ENCODE measurements at regions not wholly inside any gene's neighbourhood (a gene's known extent, or its start where the extent isn't known, plus 50 kb on each side); places are given as distances from the start of the nearest gene placed in this dataset.

DNA sequence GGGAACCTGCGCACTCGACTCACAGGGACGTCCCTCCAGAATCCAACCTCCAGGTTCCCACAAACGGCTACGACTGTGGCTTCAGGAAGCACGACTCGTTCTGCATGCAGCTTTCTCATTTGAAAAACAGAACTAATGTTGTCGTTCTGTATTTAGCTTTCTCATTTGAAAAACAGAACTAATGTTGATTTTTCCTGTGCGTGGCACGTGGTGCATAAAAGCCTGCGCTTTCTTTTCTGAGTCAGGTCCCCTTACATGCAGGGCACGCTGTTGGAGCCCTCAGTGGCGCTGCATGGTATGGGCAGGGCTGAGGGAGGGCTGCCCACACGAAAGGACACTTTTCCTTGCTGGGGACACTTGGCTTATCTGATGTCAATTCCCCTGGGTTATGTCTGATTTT, 124.3 kb downstream of the TMEM18 start:
- DNase-seq (ENCODE audit: low read depth, low spot score) (no peak), ATAC-seq (no peak)
- Histone ChIP-seq H3K9me3 (ENCODE audit: control insufficient read depth in 1 of 2, insufficient read depth in 1 of 2, low read depth in 1 of 2, low read length in 2 of 2) (no peaks in the 10 kb centered on the region), H3K36me3 (ENCODE audit: control insufficient read depth in 1 of 2, insufficient read depth in 2 of 2, low read length in 2 of 2) (no peaks in the 10 kb centered on the region), H2AFZ (ENCODE audit: low read depth, low read length, poor library complexity, severe bottlenecking) (no peak overlapping the region), H3K9ac (ENCODE audit: low read length) (no peak overlapping the region), H3K9me2 (ENCODE audit: insufficient read depth) (no peaks in the 10 kb centered on the region), H3K4me2 (ENCODE audit: low read length) (no peak overlapping the region), H3K27me3 (ENCODE audit: insufficient read depth, low read length) (peaks cover 37% of the 10 kb centered on the region), H4K20me1 (ENCODE audit: insufficient read depth) (no peaks in the 10 kb centered on the region), H3K4me1 (ENCODE audit: control insufficient read depth in 1 of 2, insufficient read depth in 2 of 2, low read length in 2 of 2) (no peaks in the 10 kb centered on the region), H3K79me2 (ENCODE audit: insufficient read depth, low read length) (no peaks in the 10 kb centered on the region), H3K27ac (ENCODE audit: low read depth, low read length) (no peak overlapping the region), H3K4me3 (replicated peaks in 1 of 2; ENCODE audit: low read depth in 1 of 2, low read length in 2 of 2) (no peak overlapping the region)
- ChIA-PET CTCF (no interaction called here), POLR2A (no interaction called here), RAD21 (ENCODE audit: low non-redundant PET in 1 of 2, low total read pairs in 2 of 2, uncharacterized antibody in 2 of 2, unreplicated experiment in 2 of 2) (no interaction called here)
- intact Hi-C loops (cut with micrococcal nuclease): no loop called here
- TF ChIP-seq FOSL1 (IDR thresholded peaks at IDR 0.05; ENCODE audit: low read depth) (no peak), POLR2A (IDR thresholded peaks at IDR 0.05; ENCODE audit: borderline replicate concordance, extremely low read depth, insufficient read depth, insufficient read length) (no peak), YY1 (IDR thresholded peaks at IDR 0.05; ENCODE audit: extremely low read depth, insufficient replicate concordance, low read depth, low read length) (no peak), SRF (IDR thresholded peaks at IDR 0.05; ENCODE audit: low read depth) (no peak), ZNF274 (IDR thresholded peaks at IDR 0.05; ENCODE audit: low read depth, low read length) (no peak), RAD21 (IDR thresholded peaks at IDR 0.05; ENCODE audit: low read depth) (no peak), CBX3 (IDR thresholded peaks at IDR 0.05; ENCODE audit: low read depth) (no peak), SP1 (IDR thresholded peaks at IDR 0.05; ENCODE audit: low read depth) (no peak), ZFX (IDR thresholded peaks at IDR 0.05) (no peak), EZH2phosphoT487 (IDR thresholded peaks at IDR 0.05; ENCODE audit: borderline replicate concordance) (no peak), EZH2 (IDR thresholded peaks at IDR 0.05) (no peak), EGR1 (IDR thresholded peaks at IDR 0.05; ENCODE audit: low read depth) (no peak), SIN3A (IDR thresholded peaks at IDR 0.05; ENCODE audit: low read depth) (no peak), TCF7L2 (IDR thresholded peaks at IDR 0.05; ENCODE audit: borderline replicate concordance, extremely low read depth, insufficient read depth, insufficient read length) (no peak), ELF1 (IDR thresholded peaks at IDR 0.05; ENCODE audit: borderline replicate concordance, low read depth) (no peak)
- TF ChIP-seq, protein P1, sequence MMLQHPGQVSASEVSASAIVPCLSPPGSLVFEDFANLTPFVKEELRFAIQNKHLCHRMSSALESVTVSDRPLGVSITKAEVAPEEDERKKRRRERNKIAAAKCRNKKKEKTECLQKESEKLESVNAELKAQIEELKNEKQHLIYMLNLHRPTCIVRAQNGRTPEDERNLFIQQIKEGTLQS (IDR thresholded peaks at IDR 0.05): no peak
- TF ChIP-seq, protein P2, sequence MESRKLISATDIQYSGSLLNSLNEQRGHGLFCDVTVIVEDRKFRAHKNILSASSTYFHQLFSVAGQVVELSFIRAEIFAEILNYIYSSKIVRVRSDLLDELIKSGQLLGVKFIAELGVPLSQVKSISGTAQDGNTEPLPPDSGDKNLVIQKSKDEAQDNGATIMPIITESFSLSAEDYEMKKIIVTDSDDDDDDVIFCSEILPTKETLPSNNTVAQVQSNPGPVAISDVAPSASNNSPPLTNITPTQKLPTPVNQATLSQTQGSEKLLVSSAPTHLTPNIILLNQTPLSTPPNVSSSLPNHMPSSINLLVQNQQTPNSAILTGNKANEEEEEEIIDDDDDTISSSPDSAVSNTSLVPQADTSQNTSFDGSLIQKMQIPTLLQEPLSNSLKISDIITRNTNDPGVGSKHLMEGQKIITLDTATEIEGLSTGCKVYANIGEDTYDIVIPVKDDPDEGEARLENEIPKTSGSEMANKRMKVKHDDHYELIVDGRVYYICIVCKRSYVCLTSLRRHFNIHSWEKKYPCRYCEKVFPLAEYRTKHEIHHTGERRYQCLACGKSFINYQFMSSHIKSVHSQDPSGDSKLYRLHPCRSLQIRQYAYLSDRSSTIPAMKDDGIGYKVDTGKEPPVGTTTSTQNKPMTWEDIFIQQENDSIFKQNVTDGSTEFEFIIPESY (IDR thresholded peaks at IDR 0.05; ENCODE audit: extremely low read depth, insufficient replicate concordance, low read length): no peak
- TF ChIP-seq, protein P3, sequence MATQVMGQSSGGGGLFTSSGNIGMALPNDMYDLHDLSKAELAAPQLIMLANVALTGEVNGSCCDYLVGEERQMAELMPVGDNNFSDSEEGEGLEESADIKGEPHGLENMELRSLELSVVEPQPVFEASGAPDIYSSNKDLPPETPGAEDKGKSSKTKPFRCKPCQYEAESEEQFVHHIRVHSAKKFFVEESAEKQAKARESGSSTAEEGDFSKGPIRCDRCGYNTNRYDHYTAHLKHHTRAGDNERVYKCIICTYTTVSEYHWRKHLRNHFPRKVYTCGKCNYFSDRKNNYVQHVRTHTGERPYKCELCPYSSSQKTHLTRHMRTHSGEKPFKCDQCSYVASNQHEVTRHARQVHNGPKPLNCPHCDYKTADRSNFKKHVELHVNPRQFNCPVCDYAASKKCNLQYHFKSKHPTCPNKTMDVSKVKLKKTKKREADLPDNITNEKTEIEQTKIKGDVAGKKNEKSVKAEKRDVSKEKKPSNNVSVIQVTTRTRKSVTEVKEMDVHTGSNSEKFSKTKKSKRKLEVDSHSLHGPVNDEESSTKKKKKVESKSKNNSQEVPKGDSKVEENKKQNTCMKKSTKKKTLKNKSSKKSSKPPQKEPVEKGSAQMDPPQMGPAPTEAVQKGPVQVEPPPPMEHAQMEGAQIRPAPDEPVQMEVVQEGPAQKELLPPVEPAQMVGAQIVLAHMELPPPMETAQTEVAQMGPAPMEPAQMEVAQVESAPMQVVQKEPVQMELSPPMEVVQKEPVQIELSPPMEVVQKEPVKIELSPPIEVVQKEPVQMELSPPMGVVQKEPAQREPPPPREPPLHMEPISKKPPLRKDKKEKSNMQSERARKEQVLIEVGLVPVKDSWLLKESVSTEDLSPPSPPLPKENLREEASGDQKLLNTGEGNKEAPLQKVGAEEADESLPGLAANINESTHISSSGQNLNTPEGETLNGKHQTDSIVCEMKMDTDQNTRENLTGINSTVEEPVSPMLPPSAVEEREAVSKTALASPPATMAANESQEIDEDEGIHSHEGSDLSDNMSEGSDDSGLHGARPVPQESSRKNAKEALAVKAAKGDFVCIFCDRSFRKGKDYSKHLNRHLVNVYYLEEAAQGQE (IDR thresholded peaks at IDR 0.05; ENCODE audit: low read depth): no peak
- TF ChIP-seq, protein P4, sequence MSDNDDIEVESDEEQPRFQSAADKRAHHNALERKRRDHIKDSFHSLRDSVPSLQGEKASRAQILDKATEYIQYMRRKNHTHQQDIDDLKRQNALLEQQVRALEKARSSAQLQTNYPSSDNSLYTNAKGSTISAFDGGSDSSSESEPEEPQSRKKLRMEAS (IDR thresholded peaks at IDR 0.05): no peak
- no TSS peak for BruUV-seq (replicated peaks)

All from HCT116 (cell line).